Heart left ventricle (tissue), 13 donors: ENCODE measurements at regions not wholly inside any gene's neighbourhood (a gene's known extent, or its start where the extent isn't known, plus 50 kb on each side); places are given as distances from the start of the nearest gene placed in this dataset.

Source experiments
- CTCF ChIP-seq, 12 donors: fragments of 200-600 bp; sonication (generic) in 4 of 12; IDR thresholded peaks; one replicate each; pipeline versions ENCODE4 v1.5.0 to v1.8.0; 2018 to 2022; ENCODE audit warnings: antibody characterized with exemption in 12 of 12, mild to moderate bottlenecking in 5 of 12
- POLR2A ChIP-seq, 2 donors: fragments of 450-650 bp; IDR thresholded peaks; one replicate each; pipeline ENCODE4 v1.6.1; 2017; ENCODE audit warnings: antibody characterized with exemption in 2 of 2, mild to moderate bottlenecking in 2 of 2, moderate library complexity in 2 of 2
- donor health status: ischemic (EF 13 %, LVEDD 7.1; RV severe dilation, severe dysfunction).
- donor health status: DM: no; HTN: yes; CAD: no.
- donor health status: DM: no; HTN: no; CAD: no.
- donor health status: ischemic (EF 25% LVEDD 6.9; RV normal size, moderate dysfunction).
- donor health status: ischemic (EF 25% LVEDD 5.7; RV mildly dilated, moderate dysfunction).
- donor health status: ischemic (EF 35%, LVEDD 5.7; RV mildly dilated, moderate dysfunction).
- donor health status: nonischemic (EF 11% LVEDD 7.7; RV severe dilation, severe dysfunction).
- donor health status: DM: yes; HTN: yes; CAD: no.
- donor health status: PGD.
- donor health status: ischemic (EF 29% LVEDD 5.4; RV normal size, mild dysfunction).
- donor health status: nonischemic (EF 23%, LVEDD 6.1; RV moderate dilation, normal function).

- no peak for TF ChIP-seq POLR2A (IDR thresholded peaks at IDR 0.05)
- no peak for TF ChIP-seq CTCF (IDR thresholded peaks at IDR 0.05)
Measured at GRCh38 chr9:135029871-135030565, 57.5 kb upstream of the OLFM1 start.
